ENCODE measurements at regions not wholly inside any gene's neighbourhood (a gene's known extent, or its start where the extent isn't known, plus 50 kb on each side); places are given as distances from the start of the nearest gene placed in this dataset.

DNA sequence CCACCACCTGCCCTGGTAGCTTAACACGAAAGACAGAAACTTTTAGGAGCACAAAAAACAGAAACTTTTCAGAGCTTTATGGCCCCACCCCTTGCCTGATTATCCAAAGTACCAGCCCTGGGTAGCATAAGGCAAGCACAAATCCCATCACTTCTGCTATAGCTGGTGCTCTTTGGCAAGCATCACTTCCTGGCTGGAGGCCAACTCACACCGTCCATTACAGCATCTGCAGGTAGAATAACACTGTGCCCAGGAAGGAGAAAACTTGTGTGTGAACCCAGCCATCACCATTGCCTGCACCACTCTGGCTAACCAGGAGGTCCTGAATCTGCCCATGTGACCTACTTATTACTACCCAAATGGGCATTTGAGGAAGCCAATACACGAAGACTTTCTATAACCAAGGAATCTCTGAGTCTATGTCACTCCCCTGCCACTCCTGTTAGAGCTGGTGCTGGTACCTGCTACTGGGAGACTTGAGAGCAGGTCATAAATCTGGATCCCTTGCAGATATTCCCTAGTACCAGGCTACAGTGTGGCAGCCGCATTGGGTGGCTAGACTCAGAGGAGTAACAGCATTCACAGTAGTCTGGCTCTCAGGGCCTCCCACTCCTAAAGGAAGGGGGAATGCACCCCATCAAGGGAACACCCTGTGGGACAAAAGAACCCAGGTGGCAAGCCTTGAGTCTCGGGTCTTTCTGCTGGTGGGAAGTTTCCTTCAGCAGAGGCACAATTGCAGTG, 73.3 kb upstream of the AKAP13 start:
- Histone ChIP-seq H3K27me3 (ENCODE audit: control insufficient read depth in 3 of 3, insufficient read depth in 3 of 3, low read length in 3 of 3) (peaks cover 0 to 4% (median 0%) of the 10 kb centered on the region in 3 donors), H3K4me3 (ENCODE audit: low read length in 3 of 3) (no peak overlapping the region), H3K36me3 (ENCODE audit: control insufficient read depth in 3 of 3, insufficient read depth in 3 of 3, low read length in 3 of 3) (no peaks in the 10 kb centered on the region), H3K9me3 (ENCODE audit: control insufficient read depth in 3 of 3, low read length in 3 of 3) (no peaks in the 10 kb centered on the region), H3K4me1 (ENCODE audit: control insufficient read depth in 3 of 3, insufficient read depth in 3 of 3, low read length in 3 of 3) (no peaks in the 10 kb centered on the region), H3K9ac (ENCODE audit: low read depth in 1 of 3, low read length in 3 of 3) (no peak overlapping the region), H3K27ac (ENCODE audit: low read depth, low read length) (no peak overlapping the region)

GRCh38 chr15:85307687-85308045, 72.7 kb upstream of the AKAP13 start:
- no peak overlapping the region for H3K27ac ChIP-seq (ENCODE audit: low read depth, low read length)
- H3K9ac ChIP-seq (ENCODE audit: low read depth in 1 of 3, low read length in 3 of 3), result no peak overlapping the region
- no peaks in the 10 kb centered on the region for H3K36me3 ChIP-seq (ENCODE audit: control insufficient read depth in 3 of 3, insufficient read depth in 3 of 3, low read length in 3 of 3)
- H3K4me1 ChIP-seq (ENCODE audit: control insufficient read depth in 3 of 3, insufficient read depth in 3 of 3, low read length in 3 of 3), result no peaks in the 10 kb centered on the region
- H3K4me3 ChIP-seq (ENCODE audit: low read length in 3 of 3), result no peak overlapping the region
- peaks cover 0 to 4% (median 0%) of the 10 kb centered on the region in 3 donors for H3K27me3 ChIP-seq (ENCODE audit: control insufficient read depth in 3 of 3, insufficient read depth in 3 of 3, low read length in 3 of 3)
- H3K9me3 ChIP-seq (ENCODE audit: control insufficient read depth in 3 of 3, low read length in 3 of 3), result no peaks in the 10 kb centered on the region

DNA sequence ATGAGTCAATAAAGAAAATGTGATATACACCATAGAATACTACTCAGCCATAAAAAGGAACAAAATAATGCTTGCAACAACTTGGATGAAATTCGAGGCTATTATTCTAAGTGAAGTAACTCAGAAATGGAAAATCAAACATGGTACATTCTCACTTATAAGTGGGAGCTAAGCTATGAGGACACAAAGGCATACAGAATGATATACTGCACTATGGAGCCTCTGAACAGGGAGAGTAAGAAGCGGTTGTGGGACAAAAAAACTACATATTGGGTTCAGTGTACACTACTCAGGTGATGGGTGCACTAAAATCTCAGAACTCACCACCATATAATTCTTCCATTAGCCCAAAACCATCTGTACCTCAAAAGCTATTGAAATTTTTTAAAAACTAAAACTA, 68.8 kb upstream of the AKAP13 start:
- Histone ChIP-seq H3K4me3 (ENCODE audit: low read length in 3 of 3) (no peak overlapping the region), H3K9ac (ENCODE audit: low read depth in 1 of 3, low read length in 3 of 3) (no peak overlapping the region), H3K9me3 (ENCODE audit: control insufficient read depth in 3 of 3, low read length in 3 of 3) (no peaks in the 10 kb centered on the region), H3K27ac (ENCODE audit: low read depth, low read length) (no peak overlapping the region), H3K4me1 (ENCODE audit: control insufficient read depth in 3 of 3, insufficient read depth in 3 of 3, low read length in 3 of 3) (no peaks in the 10 kb centered on the region), H3K36me3 (ENCODE audit: control insufficient read depth in 3 of 3, insufficient read depth in 3 of 3, low read length in 3 of 3) (no peaks in the 10 kb centered on the region), H3K27me3 (ENCODE audit: control insufficient read depth in 3 of 3, insufficient read depth in 3 of 3, low read length in 3 of 3) (peaks cover 0 to 4% (median 0%) of the 10 kb centered on the region in 3 donors)

DNA sequence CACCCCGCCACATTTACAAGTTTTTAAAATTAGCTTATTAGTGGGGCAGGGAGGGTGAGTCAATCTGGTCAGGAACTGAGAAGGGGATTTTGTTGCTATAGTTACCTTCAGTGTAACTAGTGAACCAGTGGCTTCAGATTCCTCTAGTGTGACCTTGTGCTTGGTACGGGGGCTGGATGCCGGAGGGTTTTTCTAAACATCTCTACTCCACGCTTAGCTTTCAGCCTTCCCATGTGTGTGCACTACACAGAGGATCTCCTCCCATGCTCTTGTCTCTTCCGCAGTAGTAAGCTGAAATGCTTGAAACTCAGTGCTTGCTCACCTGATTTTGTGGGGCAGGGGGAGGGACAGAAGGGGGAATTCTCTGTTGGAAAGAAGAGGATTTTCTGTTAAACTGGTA, 67.9 kb upstream of the AKAP13 start:
- no peaks in the 10 kb centered on the region for H3K4me1 ChIP-seq (ENCODE audit: control insufficient read depth in 3 of 3, insufficient read depth in 3 of 3, low read length in 3 of 3)
- H3K27me3 ChIP-seq (ENCODE audit: control insufficient read depth in 3 of 3, insufficient read depth in 3 of 3, low read length in 3 of 3), result peaks cover 0 to 4% (median 0%) of the 10 kb centered on the region in 3 donors
- no peaks in the 10 kb centered on the region for H3K9me3 ChIP-seq (ENCODE audit: control insufficient read depth in 3 of 3, low read length in 3 of 3)
- no peaks in the 10 kb centered on the region for H3K36me3 ChIP-seq (ENCODE audit: control insufficient read depth in 3 of 3, insufficient read depth in 3 of 3, low read length in 3 of 3)
- H3K4me3 ChIP-seq (ENCODE audit: low read length in 3 of 3), result no peak overlapping the region
- H3K27ac ChIP-seq (ENCODE audit: low read depth, low read length), result no peak overlapping the region
- H3K9ac ChIP-seq (ENCODE audit: low read depth in 1 of 3, low read length in 3 of 3), result no peak overlapping the region

DNA sequence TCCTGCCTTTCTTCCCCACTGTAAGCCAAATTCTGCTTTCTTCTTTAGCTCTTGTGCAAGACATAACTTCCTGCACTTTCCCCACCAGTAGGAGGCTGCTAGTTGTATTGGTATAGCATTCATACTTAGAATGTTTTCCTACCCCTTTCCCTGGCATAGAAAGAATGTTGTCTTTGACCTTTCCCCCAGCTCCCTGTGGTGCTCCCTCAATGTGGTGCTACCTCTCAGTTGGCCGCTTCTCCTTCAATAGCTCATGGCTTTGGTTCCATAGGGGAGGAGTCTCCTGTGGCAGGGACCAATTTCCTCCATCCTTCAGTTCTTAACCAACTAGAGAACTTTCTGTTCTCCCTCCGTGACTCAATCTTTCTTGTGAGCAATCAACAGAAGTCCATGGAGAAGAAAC, 67.5 kb upstream of the AKAP13 start:
- Histone ChIP-seq H3K9ac (ENCODE audit: low read depth in 1 of 3, low read length in 3 of 3) (no peak overlapping the region), H3K4me3 (ENCODE audit: low read length in 3 of 3) (no peak overlapping the region), H3K27me3 (ENCODE audit: control insufficient read depth in 3 of 3, insufficient read depth in 3 of 3, low read length in 3 of 3) (peaks cover 0 to under 1% (median 0%) of the 10 kb centered on the region in 3 donors), H3K27ac (ENCODE audit: low read depth, low read length) (no peak overlapping the region), H3K9me3 (ENCODE audit: control insufficient read depth in 3 of 3, low read length in 3 of 3) (no peaks in the 10 kb centered on the region), H3K4me1 (ENCODE audit: control insufficient read depth in 3 of 3, insufficient read depth in 3 of 3, low read length in 3 of 3) (no peaks in the 10 kb centered on the region), H3K36me3 (ENCODE audit: control insufficient read depth in 3 of 3, insufficient read depth in 3 of 3, low read length in 3 of 3) (no peaks in the 10 kb centered on the region)

GRCh38 chr15:85313339-85313738, 67.1 kb upstream of the AKAP13 start:
- H3K36me3 ChIP-seq (ENCODE audit: control insufficient read depth in 3 of 3, insufficient read depth in 3 of 3, low read length in 3 of 3), result no peaks in the 10 kb centered on the region
- no peak overlapping the region for H3K9ac ChIP-seq (ENCODE audit: low read depth in 1 of 3, low read length in 3 of 3)
- H3K4me1 ChIP-seq (ENCODE audit: control insufficient read depth in 3 of 3, insufficient read depth in 3 of 3, low read length in 3 of 3), result no peaks in the 10 kb centered on the region
- no peaks in the 10 kb centered on the region for H3K27me3 ChIP-seq (ENCODE audit: control insufficient read depth in 3 of 3, insufficient read depth in 3 of 3, low read length in 3 of 3)
- no peak overlapping the region for H3K27ac ChIP-seq (ENCODE audit: low read depth, low read length)
- no peaks in the 10 kb centered on the region for H3K9me3 ChIP-seq (ENCODE audit: control insufficient read depth in 3 of 3, low read length in 3 of 3)
- H3K4me3 ChIP-seq (ENCODE audit: low read length in 3 of 3), result no peak overlapping the region

DNA sequence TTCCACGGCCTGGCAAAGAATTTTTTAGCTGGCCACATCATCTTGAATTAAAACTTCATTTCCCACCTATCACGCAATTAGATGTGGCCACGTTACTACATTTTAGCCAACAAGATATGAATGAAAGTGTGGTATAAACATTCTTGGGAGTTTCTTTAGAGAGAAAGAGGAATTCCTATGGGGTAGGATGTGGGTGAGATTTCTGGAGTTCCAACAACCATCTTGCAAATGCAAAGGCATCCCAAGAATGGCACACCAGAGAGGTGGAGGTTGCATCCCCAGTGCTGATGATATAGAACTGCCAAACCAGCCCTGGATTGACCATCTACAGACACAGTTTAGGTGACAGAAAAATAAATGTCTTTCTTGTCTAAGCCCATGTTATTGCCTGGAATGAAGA, 66.3 kb upstream of the AKAP13 start:
- Histone ChIP-seq H3K9ac (ENCODE audit: low read depth in 1 of 3, low read length in 3 of 3) (no peak overlapping the region), H3K27me3 (ENCODE audit: control insufficient read depth in 3 of 3, insufficient read depth in 3 of 3, low read length in 3 of 3) (no peaks in the 10 kb centered on the region), H3K36me3 (ENCODE audit: control insufficient read depth in 3 of 3, insufficient read depth in 3 of 3, low read length in 3 of 3) (no peaks in the 10 kb centered on the region), H3K4me1 (ENCODE audit: control insufficient read depth in 3 of 3, insufficient read depth in 3 of 3, low read length in 3 of 3) (no peaks in the 10 kb centered on the region), H3K4me3 (ENCODE audit: low read length in 3 of 3) (no peak overlapping the region), H3K9me3 (ENCODE audit: control insufficient read depth in 3 of 3, low read length in 3 of 3) (no peaks in the 10 kb centered on the region), H3K27ac (ENCODE audit: low read depth, low read length) (no peak overlapping the region)

GRCh38 chr15:85314633-85315032, 65.8 kb upstream of the AKAP13 start:
- no peaks in the 10 kb centered on the region for H3K9me3 ChIP-seq (ENCODE audit: control insufficient read depth in 3 of 3, low read length in 3 of 3)
- no peaks in the 10 kb centered on the region for H3K27me3 ChIP-seq (ENCODE audit: control insufficient read depth in 3 of 3, insufficient read depth in 3 of 3, low read length in 3 of 3)

GRCh38 chr15:85316244-85316934, 64.0 kb upstream of the AKAP13 start:
- Histone ChIP-seq H3K27ac (ENCODE audit: low read depth, low read length) (no peak overlapping the region), H3K36me3 (ENCODE audit: control insufficient read depth in 3 of 3, insufficient read depth in 3 of 3, low read length in 3 of 3) (no peaks in the 10 kb centered on the region), H3K27me3 (ENCODE audit: control insufficient read depth in 3 of 3, insufficient read depth in 3 of 3, low read length in 3 of 3) (no peaks in the 10 kb centered on the region), H3K4me1 (ENCODE audit: control insufficient read depth in 3 of 3, insufficient read depth in 3 of 3, low read length in 3 of 3) (no peaks in the 10 kb centered on the region), H3K4me3 (ENCODE audit: low read length in 3 of 3) (no peak overlapping the region), H3K9ac (ENCODE audit: low read depth in 1 of 3, low read length in 3 of 3) (no peak overlapping the region), H3K9me3 (ENCODE audit: control insufficient read depth in 3 of 3, low read length in 3 of 3) (no peaks in the 10 kb centered on the region)

More at GRCh38 chr15:85314633-85315032, 65.8 kb upstream of the AKAP13 start:
- no peak overlapping the region for H3K4me3 ChIP-seq (ENCODE audit: low read length in 3 of 3)
- no peaks in the 10 kb centered on the region for H3K4me1 ChIP-seq (ENCODE audit: control insufficient read depth in 3 of 3, insufficient read depth in 3 of 3, low read length in 3 of 3)
- no peak overlapping the region for H3K9ac ChIP-seq (ENCODE audit: low read depth in 1 of 3, low read length in 3 of 3)
- no peak overlapping the region for H3K27ac ChIP-seq (ENCODE audit: low read depth, low read length)
- H3K36me3 ChIP-seq (ENCODE audit: control insufficient read depth in 3 of 3, insufficient read depth in 3 of 3, low read length in 3 of 3), result no peaks in the 10 kb centered on the region

GRCh38 chr15:85318048-85318731, 62.2 kb upstream of the AKAP13 start:
- Histone ChIP-seq H3K4me3 (ENCODE audit: low read length in 3 of 3) (no peak overlapping the region), H3K9ac (ENCODE audit: low read depth in 1 of 3, low read length in 3 of 3) (no peak overlapping the region)

More at GRCh38 chr15:85318048-85318731, 62.2 kb upstream of the AKAP13 start:
- Histone ChIP-seq H3K27ac (ENCODE audit: low read depth, low read length) (no peak overlapping the region), H3K9me3 (ENCODE audit: control insufficient read depth in 3 of 3, low read length in 3 of 3) (peaks cover 0 to under 1% (median 0%) of the 10 kb centered on the region in 3 donors), H3K27me3 (ENCODE audit: control insufficient read depth in 3 of 3, insufficient read depth in 3 of 3, low read length in 3 of 3) (no peaks in the 10 kb centered on the region), H3K4me1 (ENCODE audit: control insufficient read depth in 3 of 3, insufficient read depth in 3 of 3, low read length in 3 of 3) (no peaks in the 10 kb centered on the region), H3K36me3 (ENCODE audit: control insufficient read depth in 3 of 3, insufficient read depth in 3 of 3, low read length in 3 of 3) (no peaks in the 10 kb centered on the region)
